Choroid plexus epithelial cell (primary cell): ENCODE measurements at regions not wholly inside any gene's neighbourhood (a gene's known extent, or its start where the extent isn't known, plus 50 kb on each side); places are given as distances from the start of the nearest gene placed in this dataset.
A peak's percentile ranks its signal among the peaks of the same experiment; 100 is the strongest.

Source experiments
- DNase-seq: peaks from one replicate; pipeline ENCODE4 v3.0.0-alpha.2; 2010; ENCODE audit warnings: low read depth
- H3K4me3 ChIP-seq: 2 replicates; pipeline ENCODE4 v1.5.1; 2011; ENCODE audit warnings: low read depth, mild to moderate bottlenecking, control low read depth, low read length, moderate library complexity
- CTCF ChIP-seq: conservative IDR thresholded peaks from 2 replicates; pipeline ENCODE4 v1.5.1; 2011; ENCODE audit warnings: low read depth, mild to moderate bottlenecking, control low read depth, inconsistent platforms, low read length, moderate library complexity

DNA sequence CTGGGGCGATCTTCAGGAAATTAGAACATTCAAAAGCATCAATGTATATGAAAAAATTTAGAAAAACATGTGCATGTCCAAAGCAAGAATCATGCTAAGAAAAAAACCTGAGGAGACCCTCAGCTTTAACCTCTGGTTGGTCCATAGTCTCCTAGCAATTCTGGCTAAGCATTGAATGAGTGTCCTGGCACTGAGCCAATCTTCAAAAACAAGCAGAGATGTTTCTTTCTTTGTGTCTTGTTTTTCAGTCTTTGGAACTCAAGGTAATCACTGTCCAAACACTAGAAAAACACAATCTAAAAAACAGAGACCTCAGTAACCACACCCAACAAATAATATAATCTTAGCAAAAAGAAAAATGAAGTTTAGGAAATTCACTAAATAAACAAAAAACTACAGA is 205.4 kb upstream of the CARD18 start:
- no peak overlapping the region for H3K4me3 ChIP-seq
- TF ChIP-seq CTCF, result no peak
- peak; percentile 31 for DNase-seq

GRCh38 chr11:105334025-105334714 is 194.6 kb upstream of the CARD18 start:
- no peak for DNase-seq
- no peak overlapping the region for H3K4me3 ChIP-seq
- TF ChIP-seq CTCF, result no peak

DNA sequence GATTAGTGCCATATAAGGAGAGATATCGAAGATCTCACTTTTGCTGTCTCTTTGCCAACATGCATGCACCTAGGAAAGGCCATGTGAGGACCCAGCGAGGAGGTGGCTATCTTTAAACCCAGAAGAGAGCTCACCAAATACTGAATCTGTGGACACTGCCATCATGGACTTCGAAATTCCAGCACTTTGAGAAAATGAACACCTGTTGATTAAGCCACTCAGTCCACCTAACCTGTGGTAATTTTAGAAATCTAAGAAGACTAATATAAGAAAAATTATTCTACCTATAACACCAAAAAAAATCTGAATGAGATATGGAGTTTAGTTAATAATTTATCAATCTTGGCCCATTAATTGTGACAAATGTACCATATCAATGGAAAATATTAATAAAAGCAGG is 193.6 kb upstream of the CARD18 start:
- TF ChIP-seq CTCF, result no peak
- DNase-seq, result no peak

GRCh38 chr11:105332171-105332570 is 192.6 kb upstream of the CARD18 start:
- no peak for DNase-seq
- no peak for TF ChIP-seq CTCF
- H3K4me3 ChIP-seq, result no peak overlapping the region

More for the DNA sequence above, 193.6 kb upstream of the CARD18 start:
- H3K4me3 ChIP-seq, result no peak overlapping the region

DNA sequence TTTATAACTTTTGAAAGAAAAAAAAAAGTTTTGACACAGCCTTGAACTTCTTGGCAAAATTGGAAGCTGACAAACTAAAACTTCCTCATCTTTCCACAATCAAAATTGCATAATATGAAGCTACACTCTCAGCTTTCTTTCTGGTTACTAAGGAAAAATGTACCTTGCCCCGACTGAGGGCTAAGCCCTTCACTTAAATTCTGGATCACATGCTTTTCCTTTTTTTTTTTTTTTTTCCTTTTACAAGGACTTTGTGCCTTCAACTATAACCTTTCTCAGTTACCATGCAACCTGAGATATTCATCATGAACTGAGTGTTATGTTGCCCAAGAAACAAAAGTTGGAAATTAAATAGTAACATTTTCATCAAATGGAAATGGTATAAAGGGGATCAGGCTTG is 188.5 kb upstream of the CARD18 start:
- no peak for TF ChIP-seq CTCF
- H3K4me3 ChIP-seq, result no peak overlapping the region
- DNase-seq, result no peak

DNA sequence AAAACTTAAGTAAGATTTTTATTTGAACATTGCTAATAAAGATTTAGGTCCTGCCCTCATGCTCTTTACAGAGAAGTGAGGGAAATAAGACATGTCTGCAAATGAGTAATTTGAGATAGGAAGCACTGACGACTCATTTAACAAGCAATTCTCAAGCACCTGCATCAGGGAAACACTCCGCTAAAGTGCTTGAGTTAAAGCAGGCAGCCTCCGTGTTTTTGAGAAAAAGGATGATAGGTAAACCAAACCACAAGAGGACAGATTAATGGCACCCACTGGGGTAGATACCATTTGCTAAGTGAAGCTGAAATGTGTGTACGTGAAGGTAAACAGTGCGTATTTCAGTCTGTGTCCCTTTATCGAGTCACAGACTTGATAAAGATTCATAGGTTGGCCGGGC is 184.6 kb upstream of the CARD18 start:
- no peak for TF ChIP-seq CTCF
- H3K4me3 ChIP-seq, result no peak overlapping the region
- no peak for DNase-seq

- DNase-seq, result no peak
- no peak for TF ChIP-seq CTCF
- H3K4me3 ChIP-seq, result no peak overlapping the region
Observed at GRCh38 chr11:105321696-105322095, 182.1 kb upstream of the CARD18 start.
